Endothelial cell of umbilical vein (primary cell): ENCODE measurements at regions not wholly inside any gene's neighbourhood (a gene's known extent, or its start where the extent isn't known, plus 50 kb on each side); places are given as distances from the start of the nearest gene placed in this dataset.

Source experiments
- BruUV-seq: library from RNA; stranded (reverse); fragments of 400-500 nt; replicated peaks from 2 replicates; lab custom pipeline; 2021; lab: Mats Ljungman, UMichigan
- CTCF ChIA-PET: fragments of 300-600, 350-600 bp; sonication (Branson Sonifier 250); formaldehyde crosslinking; loops from one replicate; lab custom pipeline; 2021; ENCODE audit warnings: antibody characterized with exemption, inconsistent platforms; lab: Charles Lee
- POLR2A ChIA-PET: fragments of 300-600, 350-600 bp; sonication (Branson Sonifier 250); formaldehyde crosslinking; loops from one replicate; lab custom pipeline; 2021; ENCODE audit warnings: antibody characterized with exemption, inconsistent platforms; lab: Charles Lee
- DNase-seq: peaks from one replicate; pipeline ENCODE4 v3.0.0-alpha.2; 2011; ENCODE audit warnings: low read depth, low spot score
- FAIRE-seq: peaks from 2 replicates; lab custom pipeline; 2011; peaks lifted over from hg19 to GRCh38; lab: Jason Lieb, UNC
- H2AFZ ChIP-seq: 2 replicates; pipeline ENCODE4 v1.6.0; 2012; ENCODE audit warnings: low read depth, low read length, control low read depth, inconsistent platforms
- H3K27ac ChIP-seq: 2 replicates; pipeline ENCODE4 v1.5.1; 2011; ENCODE audit warnings: low read depth, mild to moderate bottlenecking, control low read depth, low read length, moderate library complexity; ENCODE audit not compliant: insufficient read depth
- H3K27me3 ChIP-seq, 2 experiments: 2 replicates each; pipeline versions ENCODE4 v1.6.0 to v1.6.1; 2011; ENCODE audit warnings: low read length in 2 of 2, mixed read lengths in 1 of 2; ENCODE audit not compliant: control insufficient read depth in 2 of 2, insufficient read depth in 2 of 2
- H3K36me3 ChIP-seq, 2 experiments: 2 replicates in 1 of 2; 3 replicates in 1 of 2; pipeline ENCODE4 v1.5.1; 2011; ENCODE audit warnings: low read length in 2 of 2, mild to moderate bottlenecking in 1 of 2, moderate library complexity in 1 of 2; ENCODE audit not compliant: control insufficient read depth in 2 of 2, insufficient read depth in 2 of 2; ENCODE audit errors: extremely low read depth in 1 of 2
- H3K4me1 ChIP-seq: 3 replicates; pipeline ENCODE4 v1.5.1; 2011; ENCODE audit warnings: mild to moderate bottlenecking, low read length; ENCODE audit not compliant: control insufficient read depth, insufficient read depth; ENCODE audit errors: extremely low read depth
- H3K4me2 ChIP-seq: 2 replicates; pipeline ENCODE4 v1.6.1; 2011; ENCODE audit warnings: low read length, control low read depth, mixed read lengths; ENCODE audit not compliant: insufficient read depth
- H3K4me3 ChIP-seq, 3 experiments: fragments of 200-600 bp in 1 of 3; sonication (generic), shearing (Covaris generic) in 1 of 3; replicated peaks in 1 of 3; 2 replicates each; pipeline ENCODE4 v1.5.1; 2011 to 2016; ENCODE audit warnings: control low read depth in 3 of 3, low read length in 3 of 3, mild to moderate bottlenecking in 2 of 3, inconsistent platforms in 1 of 3, low read depth in 1 of 3, moderate library complexity in 1 of 3; ENCODE audit not compliant: insufficient read depth in 1 of 3
- H3K79me2 ChIP-seq: 2 replicates; pipeline ENCODE4 v1.6.0; 2012; ENCODE audit warnings: low read length, inconsistent platforms; ENCODE audit not compliant: control insufficient read depth, insufficient read depth
- H3K9ac ChIP-seq: replicated peaks from 2 replicates; pipeline ENCODE3; 2011; ENCODE audit warnings: low read length, control low read depth; ENCODE audit not compliant: insufficient read depth; ENCODE audit errors: extremely low read depth
- H3K9me1 ChIP-seq: replicated peaks from 3 replicates; pipeline ENCODE4 v1.6.0; 2011; ENCODE audit warnings: mild to moderate bottlenecking, low read length; ENCODE audit not compliant: control insufficient read depth, insufficient read depth; ENCODE audit errors: extremely low read depth
- H3K9me3 ChIP-seq: replicated peaks from 2 replicates; pipeline ENCODE4 v1.5.1; 2012; ENCODE audit warnings: low read length, inconsistent platforms; ENCODE audit not compliant: control insufficient read depth, insufficient read depth
- H4K20me1 ChIP-seq: replicated peaks from 2 replicates; pipeline ENCODE3; 2011; ENCODE audit warnings: mild to moderate bottlenecking, low read length; ENCODE audit not compliant: control insufficient read depth, insufficient read depth; ENCODE audit errors: extremely low read depth
- EZH2 ChIP-seq: IDR thresholded peaks from 2 replicates; pipeline ENCODE4 v1.6.1; 2012; ENCODE audit warnings: borderline replicate concordance, low read depth, mild to moderate bottlenecking, moderate library complexity, low read length, inconsistent platforms; ENCODE audit not compliant: severe bottlenecking
- FOS ChIP-seq: IDR thresholded peaks from 2 replicates; pipeline ENCODE4 v1.6.1; 2011; ENCODE audit warnings: mild to moderate bottlenecking, low read length, moderate library complexity, borderline replicate concordance; ENCODE audit not compliant: insufficient read depth
- GATA2 ChIP-seq: IDR thresholded peaks from 2 replicates; pipeline ENCODE4 v1.7.0; 2011; ENCODE audit warnings: low read depth, mild to moderate bottlenecking, moderate library complexity, mixed read lengths, low read length; ENCODE audit not compliant: insufficient read length, insufficient read depth
- JUN ChIP-seq: IDR thresholded peaks from 2 replicates; pipeline ENCODE4 v1.6.1; 2011; ENCODE audit warnings: borderline replicate concordance, low read depth; ENCODE audit not compliant: insufficient read length, insufficient read depth
- MAX ChIP-seq: IDR thresholded peaks from 2 replicates; pipeline ENCODE4 v1.6.1; 2011; ENCODE audit not compliant: insufficient read depth, insufficient read length
- MYC ChIP-seq: IDR thresholded peaks from one replicate; pipeline ENCODE4 v1.6.1; 2011; ENCODE audit warnings: mild to moderate bottlenecking, low read depth, low read length
- POLR2A ChIP-seq: IDR thresholded peaks from 2 replicates; pipeline ENCODE4 v1.6.1; 2012; ENCODE audit warnings: low read depth, mild to moderate bottlenecking, control low read depth, low read length
- POLR2AphosphoS5 ChIP-seq: IDR thresholded peaks from 2 replicates; pipeline ENCODE4 v1.6.1; 2012; ENCODE audit warnings: low read depth, mild to moderate bottlenecking, control low read depth, low read length, moderate library complexity; ENCODE audit not compliant: insufficient read depth
- dilution Hi-C: fragments of 300-500 bp; cut with MboI; formaldehyde crosslinking; loops from one replicate; pipeline ENCODE4 v1.15.0; 2019; ENCODE audit warnings: low sequenced_read_pairs; ENCODE audit not compliant: extremely low pct_ligation_motif_present
- intact Hi-C: fragments of 100-400 bp; cut with micrococcal nuclease; formaldehyde crosslinking; loops from one replicate; pipeline ENCODE4 v1.10.0; 2022
- TF ChIP-seq, protein P1 (sequence below), 2 donors: IDR thresholded peaks; 1 replicate in 1 of 2; 2 replicates in 1 of 2; pipeline ENCODE4 v1.5.1; 2011; ENCODE audit warnings: low read length in 2 of 2, mild to moderate bottlenecking in 2 of 2, moderate library complexity in 2 of 2, control low read depth in 1 of 2, inconsistent platforms in 1 of 2, low read depth in 1 of 2; ENCODE audit not compliant: insufficient read depth in 1 of 2; ENCODE audit errors: extremely low read depth in 1 of 2

DNA sequence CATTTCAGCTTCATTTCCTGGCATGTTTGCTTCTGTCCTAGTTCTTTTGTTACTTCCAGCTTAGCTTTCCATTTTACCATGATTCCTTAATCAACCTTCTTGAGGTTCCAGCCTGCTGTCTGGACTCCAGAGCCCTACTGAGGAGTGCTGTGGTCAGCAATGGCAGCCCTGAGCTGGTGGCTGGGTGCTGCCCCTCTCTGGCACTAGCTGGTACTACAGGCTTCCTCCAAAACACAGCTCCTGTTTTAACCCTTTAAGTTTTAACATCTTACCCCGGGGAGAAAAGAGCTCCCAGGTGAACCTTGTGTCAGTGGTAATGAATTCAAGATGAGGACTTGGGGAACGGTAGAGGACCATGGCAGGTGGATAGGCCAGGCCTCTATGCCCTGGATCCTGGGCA, 395.5 kb downstream of the TMEM114 start:
- FAIRE-seq = no peak
- Histone ChIP-seq H3K9me3 (peaks cover 2% of the 10 kb centered on the region), H3K9ac (no peak overlapping the region), H3K27me3 (no peaks in the 10 kb centered on the region), H3K36me3 (no peaks in the 10 kb centered on the region), H2AFZ (no peak overlapping the region), H3K4me3 (no peak overlapping the region), H3K79me2 (no peaks in the 10 kb centered on the region), H3K9me1 (no peaks in the 10 kb centered on the region), H3K27ac (no peak overlapping the region), H3K4me2 (no peak overlapping the region), H4K20me1 (no peaks in the 10 kb centered on the region), H3K4me1 (no peaks in the 10 kb centered on the region)
- POLR2A ChIA-PET = no interaction called here
- dilution Hi-C loops = no loop called here
- no peak for DNase-seq
- BruUV-seq = no TSS peak
- intact Hi-C loops = no loop called here
- CTCF ChIA-PET = no interaction called here
- no peak for TF ChIP-seq POLR2A
- no peak for TF ChIP-seq MAX
- TF ChIP-seq POLR2AphosphoS5 = no peak
- no peak for TF ChIP-seq MYC
- TF ChIP-seq, protein P1, sequence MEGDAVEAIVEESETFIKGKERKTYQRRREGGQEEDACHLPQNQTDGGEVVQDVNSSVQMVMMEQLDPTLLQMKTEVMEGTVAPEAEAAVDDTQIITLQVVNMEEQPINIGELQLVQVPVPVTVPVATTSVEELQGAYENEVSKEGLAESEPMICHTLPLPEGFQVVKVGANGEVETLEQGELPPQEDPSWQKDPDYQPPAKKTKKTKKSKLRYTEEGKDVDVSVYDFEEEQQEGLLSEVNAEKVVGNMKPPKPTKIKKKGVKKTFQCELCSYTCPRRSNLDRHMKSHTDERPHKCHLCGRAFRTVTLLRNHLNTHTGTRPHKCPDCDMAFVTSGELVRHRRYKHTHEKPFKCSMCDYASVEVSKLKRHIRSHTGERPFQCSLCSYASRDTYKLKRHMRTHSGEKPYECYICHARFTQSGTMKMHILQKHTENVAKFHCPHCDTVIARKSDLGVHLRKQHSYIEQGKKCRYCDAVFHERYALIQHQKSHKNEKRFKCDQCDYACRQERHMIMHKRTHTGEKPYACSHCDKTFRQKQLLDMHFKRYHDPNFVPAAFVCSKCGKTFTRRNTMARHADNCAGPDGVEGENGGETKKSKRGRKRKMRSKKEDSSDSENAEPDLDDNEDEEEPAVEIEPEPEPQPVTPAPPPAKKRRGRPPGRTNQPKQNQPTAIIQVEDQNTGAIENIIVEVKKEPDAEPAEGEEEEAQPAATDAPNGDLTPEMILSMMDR (IDR thresholded peaks at IDR 0.05; ENCODE audit: extremely low read depth in 1 of 2, insufficient read depth in 1 of 2, low read depth in 1 of 2, low read length in 2 of 2) = no peak
- no peak for TF ChIP-seq GATA2

GRCh38 chr16:8188841-8189240, 401.5 kb downstream of the TMEM114 start:
- H3K9me3 ChIP-seq = peaks cover 5% of the 10 kb centered on the region
- FAIRE-seq = no peak
- BruUV-seq = no TSS peak

More at GRCh38 chr16:8188841-8189240, 401.5 kb downstream of the TMEM114 start:
- H3K27ac ChIP-seq = no peak overlapping the region
- H3K9ac ChIP-seq = no peak overlapping the region
- H4K20me1 ChIP-seq = no peaks in the 10 kb centered on the region
- CTCF ChIA-PET = no interaction called here
- no peak overlapping the region for H3K4me2 ChIP-seq
- H3K36me3 ChIP-seq = no peaks in the 10 kb centered on the region
- H2AFZ ChIP-seq = no peak overlapping the region
- no peak overlapping the region for H3K4me3 ChIP-seq
- POLR2A ChIA-PET = no interaction called here
- H3K27me3 ChIP-seq = no peaks in the 10 kb centered on the region
- DNase-seq = no peak
- no peaks in the 10 kb centered on the region for H3K4me1 ChIP-seq
- no peaks in the 10 kb centered on the region for H3K79me2 ChIP-seq
- TF ChIP-seq JUN (no peak), POLR2AphosphoS5 (no peak), MYC (no peak), POLR2A (no peak), GATA2 (no peak), MAX (no peak), EZH2 (no peak), FOS (no peak)
- TF ChIP-seq, protein P1 (IDR thresholded peaks at IDR 0.05; ENCODE audit: extremely low read depth in 1 of 2, insufficient read depth in 1 of 2, low read depth in 1 of 2, low read length in 2 of 2) = no peak
- H3K9me1 ChIP-seq = no peaks in the 10 kb centered on the region
- intact Hi-C loops (no loop called here), dilution Hi-C loops (no loop called here)
